ENCODE measurements at regions not wholly inside any gene's neighbourhood (a gene's known extent, or its start where the extent isn't known, plus 50 kb on each side); places are given as distances from the start of the nearest gene placed in this dataset.
"Not testable (repeated sequence)": the region's sequence is repeated elsewhere in the genome, so short reads cannot be mapped to it uniquely, and the experiment has no call there.

DNA sequence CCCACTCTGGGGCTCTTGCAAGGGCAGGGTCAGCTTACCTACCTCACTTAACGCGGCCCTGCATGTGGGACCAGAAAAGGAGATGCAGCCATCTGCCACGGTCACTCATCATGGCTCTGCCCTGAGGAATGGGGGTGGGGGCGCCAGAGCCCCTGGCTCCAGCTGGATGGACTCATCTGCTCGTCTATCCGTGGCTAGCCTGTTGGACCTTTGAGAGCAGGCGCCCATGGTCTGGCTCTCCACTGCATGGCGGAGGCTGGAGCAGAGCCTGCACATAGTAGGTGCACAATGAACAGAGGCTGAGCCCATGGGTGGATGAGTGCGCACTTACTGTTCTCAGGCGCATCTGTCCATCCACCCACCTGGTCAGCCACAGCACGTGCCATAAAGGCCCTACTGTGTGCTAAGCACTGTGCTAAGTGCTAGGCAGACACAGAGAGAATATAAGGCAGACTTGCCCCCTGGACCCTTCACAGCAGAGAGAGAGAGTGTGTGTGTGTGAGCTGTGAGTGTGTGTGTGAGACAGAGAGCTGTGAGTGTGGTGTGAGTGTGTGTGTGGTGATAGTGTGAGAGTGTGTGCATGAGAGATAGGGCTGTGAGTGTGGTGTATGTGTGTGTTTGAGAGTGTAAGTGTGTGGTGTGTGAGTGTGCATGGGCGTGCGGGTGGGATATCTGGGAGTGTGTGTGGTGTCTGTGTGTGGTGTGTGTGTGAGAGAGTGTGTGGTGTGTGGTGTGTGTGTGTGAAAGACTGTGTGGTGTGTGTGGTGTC lies 151.3 kb downstream of the TFCP2L1 start:
- ATAC-seq (no peak), DNase-seq (no peak)
- intact Hi-C loops (cut with DNase I) = no loop called here

DNA sequence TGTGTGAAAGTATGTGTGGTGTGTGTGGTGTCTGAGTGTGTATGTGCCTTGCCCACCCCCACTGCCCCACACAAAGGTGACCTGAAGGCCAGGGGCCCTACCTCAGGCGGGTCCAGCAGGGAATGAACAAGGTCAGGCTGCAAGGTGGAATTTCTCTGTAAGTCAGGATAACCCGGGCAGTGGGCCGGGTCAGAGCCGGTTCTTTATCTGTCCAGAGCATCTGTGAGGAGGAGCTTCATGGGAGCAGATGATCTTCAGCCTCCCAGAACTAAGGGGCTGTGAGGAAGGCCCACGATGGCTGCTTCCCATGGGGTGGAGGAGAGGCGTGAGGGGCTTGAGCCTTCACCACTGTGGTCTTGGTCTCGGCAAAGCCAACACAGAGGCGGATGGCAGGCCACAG lies 150.3 kb downstream of the TFCP2L1 start:
- intact Hi-C loops (cut with DNase I) = no loop called here
- DNase-seq (no peak), ATAC-seq (no peak)

DNA sequence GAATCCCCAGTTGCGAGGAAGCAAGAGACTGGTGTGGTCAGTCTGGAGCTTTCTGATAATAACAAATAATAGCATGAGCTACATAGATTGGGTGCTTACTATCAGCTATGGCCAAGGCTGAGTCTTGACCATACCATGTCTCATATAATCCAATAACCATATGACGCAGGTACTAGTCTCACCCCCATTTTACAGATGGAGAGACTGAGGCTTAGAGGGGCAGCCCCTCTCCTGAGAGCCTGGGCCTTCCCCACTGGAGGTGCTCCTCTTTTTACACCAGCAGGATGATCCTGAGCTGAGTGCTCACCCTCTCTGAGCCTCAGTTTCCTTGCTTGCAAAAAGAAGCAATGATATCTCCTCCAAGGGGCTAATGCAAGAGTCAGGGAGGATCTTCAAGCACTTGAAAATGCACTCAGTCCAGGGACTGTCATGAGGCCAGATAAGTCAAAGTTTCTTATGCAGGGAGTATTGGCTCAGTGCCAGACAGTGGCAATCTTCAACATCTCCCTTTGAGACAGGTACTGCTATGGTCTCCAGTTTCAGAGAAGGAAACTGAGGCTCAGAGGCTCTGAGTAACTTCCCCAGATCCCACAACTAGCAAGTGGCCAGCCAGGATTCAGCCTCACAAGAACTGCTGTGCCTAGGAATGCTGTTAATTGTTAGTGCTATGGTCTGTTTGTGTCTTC lies 149.7 kb downstream of the TFCP2L1 start:
- intact Hi-C loops (cut with DNase I) = no loop called here
- no peak for ATAC-seq
- DNase-seq = no peak

DNA sequence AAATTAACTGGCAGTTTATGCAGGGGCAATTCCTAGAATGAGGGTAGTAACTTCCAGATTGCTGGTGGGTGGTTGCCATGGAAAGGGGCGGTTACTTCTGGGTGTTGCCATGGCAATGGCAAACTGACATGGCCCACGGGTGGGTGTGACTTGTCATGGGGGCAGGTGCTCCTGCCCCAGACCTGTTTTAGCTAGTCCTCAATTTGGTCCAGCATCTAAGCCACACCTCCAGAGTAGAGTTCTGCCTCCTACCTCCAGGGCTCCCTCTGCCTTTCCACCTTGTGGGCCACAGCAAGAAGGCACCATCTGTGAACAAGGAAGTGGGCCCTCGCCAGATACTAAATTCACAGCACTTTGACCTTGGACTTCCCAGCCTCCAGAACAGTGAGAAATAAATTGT lies 148.7 kb downstream of the TFCP2L1 start:
- DNase-seq (no peak), ATAC-seq (no peak)
- intact Hi-C loops (cut with DNase I) = no loop called here

DNA sequence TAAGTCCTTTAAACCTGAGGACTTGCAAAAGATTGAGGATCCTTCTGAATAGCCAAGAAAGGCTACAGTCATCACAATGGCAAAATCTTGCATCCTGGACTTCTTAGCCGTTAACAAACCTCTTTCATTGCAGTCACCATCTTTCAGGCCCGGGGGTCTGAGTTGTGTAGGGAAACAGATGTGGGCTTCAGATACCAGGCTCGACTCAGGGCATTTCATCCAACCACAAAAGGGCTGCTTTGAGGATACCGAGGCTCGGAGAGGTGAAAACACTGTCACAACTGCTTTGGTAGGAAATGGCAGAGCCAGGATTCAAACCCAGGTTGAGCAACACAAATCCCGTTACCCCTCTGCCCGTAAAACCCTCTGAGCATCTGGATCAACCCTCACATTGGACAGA lies 147.4 kb downstream of the TFCP2L1 start:
- intact Hi-C loops (cut with DNase I) = no loop called here
- DNase-seq (no peak), ATAC-seq (no peak)

DNA sequence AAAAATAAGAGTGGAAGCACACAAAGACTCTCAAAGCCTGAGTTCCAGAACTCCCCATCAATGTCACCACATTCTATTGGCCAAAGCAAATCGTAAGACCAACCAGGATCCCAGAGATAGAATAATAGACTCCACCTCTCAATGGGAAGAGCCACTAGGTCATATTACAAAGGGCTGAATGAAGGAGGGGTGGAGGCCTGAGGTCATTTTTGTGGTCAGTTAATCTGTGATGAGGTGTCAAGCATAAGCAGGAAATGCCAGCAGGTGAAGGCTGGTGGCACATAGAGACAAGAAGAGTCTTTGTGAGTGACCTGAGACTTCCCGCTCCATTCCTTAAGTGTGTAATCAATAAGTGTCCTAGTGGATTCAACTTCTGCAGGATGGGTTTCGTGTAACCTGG lies 144.3 kb downstream of the TFCP2L1 start:
- ATAC-seq (no peak), DNase-seq (no peak)
- intact Hi-C loops (cut with DNase I) = no loop called here

DNA sequence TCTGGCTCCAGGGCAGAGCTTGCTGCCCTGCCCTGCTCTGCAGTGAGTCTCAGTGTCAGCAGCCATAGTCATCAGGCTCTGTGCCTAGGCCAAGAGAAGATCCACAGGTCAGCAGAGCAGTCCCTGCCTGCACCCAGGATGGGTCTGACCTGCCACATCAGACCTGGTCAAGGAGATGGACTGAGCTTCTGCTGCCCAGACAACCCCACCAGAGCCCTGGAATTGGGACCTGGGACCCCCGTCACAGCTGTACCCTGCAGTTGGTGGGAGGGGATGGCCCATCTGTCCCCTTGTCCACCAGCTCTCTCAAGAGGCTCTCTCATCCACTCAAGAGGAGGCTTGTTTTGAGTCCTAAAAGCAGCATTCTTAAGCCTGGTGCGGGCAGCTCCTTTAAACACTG lies 142.6 kb downstream of the TFCP2L1 start:
- ATAC-seq (no peak), DNase-seq (no peak)
- intact Hi-C loops (cut with DNase I) = no loop called here

DNA sequence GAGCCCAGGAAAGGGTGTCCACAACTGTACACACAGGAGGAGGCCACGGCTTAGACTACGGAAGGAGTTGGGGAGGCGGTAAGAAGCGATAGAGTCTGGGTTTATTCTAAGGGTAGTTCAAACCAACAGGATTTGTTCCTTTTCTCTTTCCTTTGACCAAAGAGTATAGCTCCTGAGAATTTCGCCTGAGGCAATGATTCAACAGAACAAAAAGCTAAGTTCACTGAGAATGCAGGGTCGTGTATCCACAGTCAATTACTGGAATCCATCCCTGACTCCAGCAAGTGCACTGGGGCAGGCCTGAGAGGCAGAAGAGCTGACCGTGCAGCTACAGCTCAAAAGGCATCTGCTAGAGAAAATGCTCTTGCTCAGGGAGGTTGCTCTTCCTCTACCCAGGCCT lies 140.9 kb downstream of the TFCP2L1 start:
- DNase-seq (no peak), ATAC-seq (no peak)
- intact Hi-C loops (cut with DNase I) = no loop called here

DNA sequence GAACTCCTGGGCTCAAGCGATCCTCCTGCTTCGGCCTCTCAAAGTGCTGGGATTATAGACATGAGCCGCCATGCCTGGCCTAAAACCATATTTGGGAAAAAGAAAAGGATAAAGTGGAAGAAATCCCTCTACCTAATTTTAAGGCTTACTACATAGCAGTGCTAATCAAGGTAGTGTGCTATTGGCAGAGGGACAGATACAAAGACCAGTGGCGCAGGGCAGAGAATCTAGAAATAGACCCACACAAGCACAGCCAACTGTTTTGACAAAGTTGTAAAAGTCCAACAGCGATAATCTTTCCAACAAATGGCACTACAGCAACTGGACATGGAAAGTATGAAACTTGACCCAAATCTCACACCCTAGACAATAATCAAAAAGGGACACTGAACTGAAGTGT lies 138.4 kb downstream of the TFCP2L1 start:
- intact Hi-C loops (cut with DNase I) = no loop called here
- DNase-seq (no peak), ATAC-seq (no peak)

DNA sequence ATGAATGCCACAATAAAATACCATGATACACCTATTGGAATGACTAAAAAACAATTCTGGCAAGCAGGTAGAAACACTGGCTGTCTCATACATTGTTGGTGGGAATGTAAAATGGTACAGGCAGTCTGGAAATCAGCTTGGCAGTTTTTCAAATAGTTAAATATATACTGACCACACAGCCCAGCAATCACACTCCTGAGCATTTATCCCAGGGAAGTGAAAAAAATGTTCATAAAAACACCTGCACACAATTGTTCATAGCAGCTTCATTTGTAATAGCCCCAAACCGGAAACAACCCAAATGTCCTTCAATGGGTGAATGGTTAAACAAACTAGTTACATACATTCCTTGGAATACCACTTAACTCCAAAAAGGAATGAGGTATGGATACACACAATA lies 137.2 kb downstream of the TFCP2L1 start:
- ATAC-seq = no peak
- no peak for DNase-seq
- intact Hi-C loops (cut with DNase I) = no loop called here

DNA sequence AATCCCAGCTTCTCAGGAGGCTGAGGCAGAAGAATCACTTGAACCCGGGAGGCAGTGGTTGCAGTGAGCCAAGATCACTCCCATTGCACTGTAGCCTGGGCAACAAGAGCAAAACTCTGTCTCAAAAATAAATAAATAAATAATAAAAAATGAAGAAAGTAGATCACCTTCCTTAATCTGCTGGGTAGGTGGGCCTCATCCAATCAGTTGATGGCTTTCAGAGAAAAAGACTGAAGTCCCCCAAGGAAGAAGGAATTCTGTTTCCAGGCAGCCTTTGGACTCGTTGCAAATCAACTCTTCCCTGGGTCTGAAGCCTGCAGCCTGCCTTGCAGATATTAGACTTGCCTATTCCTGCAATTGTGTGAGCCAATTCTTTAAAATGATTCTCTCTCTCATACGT lies 136.5 kb downstream of the TFCP2L1 start:
- intact Hi-C loops (cut with DNase I) = no loop called here
- DNase-seq = no peak
- ATAC-seq = no peak

DNA sequence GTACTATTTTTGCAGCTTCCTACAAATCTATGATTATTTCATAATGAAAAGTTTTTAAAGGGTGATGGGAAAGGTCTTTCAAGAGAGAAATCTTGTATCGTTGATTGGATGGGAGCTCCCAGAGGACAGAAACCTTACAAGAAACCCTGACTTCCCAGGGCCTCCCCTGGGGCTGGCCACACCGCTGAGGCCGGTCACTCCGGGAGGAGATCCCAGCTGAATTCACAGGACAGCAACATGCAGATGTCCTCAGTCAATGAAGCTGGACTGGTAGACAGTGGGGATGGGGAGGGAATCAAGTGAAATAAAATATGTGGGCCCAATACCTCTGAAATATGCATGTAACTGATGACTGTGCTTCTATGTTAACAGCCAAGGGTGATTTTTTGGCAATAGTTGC lies 135.6 kb downstream of the TFCP2L1 start:
- intact Hi-C loops (cut with DNase I) = no loop called here
- no peak for DNase-seq
- ATAC-seq = peak; percentile 27 to 46

DNA sequence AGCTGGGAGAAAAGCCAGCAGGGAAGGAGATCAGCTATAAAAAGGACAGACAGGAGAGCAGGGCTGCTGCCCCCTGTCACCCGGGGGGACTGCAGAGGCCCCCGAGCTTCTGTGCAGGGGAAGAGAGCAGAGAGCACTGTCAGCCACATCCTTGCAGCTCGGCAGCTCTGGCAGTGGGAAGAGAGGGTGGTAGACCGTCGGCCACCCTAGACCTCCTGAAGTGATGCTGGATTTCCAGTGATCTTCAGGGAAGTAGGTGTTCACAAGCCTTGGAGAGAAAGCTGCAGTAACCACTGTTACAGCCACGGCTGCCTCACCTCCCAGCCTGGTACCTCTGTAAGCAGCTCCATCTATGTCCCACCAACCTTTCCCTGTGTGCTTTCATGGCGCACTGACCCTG lies 134.9 kb downstream of the TFCP2L1 start:
- ATAC-seq (no peak), DNase-seq (no peak)
- intact Hi-C loops (cut with DNase I) = no loop called here

DNA sequence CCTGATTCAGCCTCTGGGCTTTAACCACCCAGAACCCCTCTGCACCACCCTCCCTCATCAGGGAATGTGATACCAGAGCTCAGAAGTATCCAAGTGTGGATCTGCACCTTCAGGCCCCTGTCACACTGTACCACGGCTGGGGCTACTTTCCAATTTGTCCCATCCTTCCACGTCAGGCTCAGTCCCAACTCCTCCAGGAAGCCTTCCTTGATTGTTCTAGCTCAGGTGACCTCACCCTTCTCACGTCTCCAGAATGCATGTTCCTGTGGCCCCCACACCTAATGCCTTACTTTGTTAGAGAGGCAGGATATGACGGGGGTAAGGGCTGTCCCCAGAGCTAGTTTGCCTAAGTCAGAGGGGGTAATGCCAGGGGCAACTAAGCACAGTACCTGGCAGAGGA lies 134.3 kb downstream of the TFCP2L1 start:
- DNase-seq (no peak), ATAC-seq (no peak)
- intact Hi-C loops (cut with DNase I) = no loop called here

DNA sequence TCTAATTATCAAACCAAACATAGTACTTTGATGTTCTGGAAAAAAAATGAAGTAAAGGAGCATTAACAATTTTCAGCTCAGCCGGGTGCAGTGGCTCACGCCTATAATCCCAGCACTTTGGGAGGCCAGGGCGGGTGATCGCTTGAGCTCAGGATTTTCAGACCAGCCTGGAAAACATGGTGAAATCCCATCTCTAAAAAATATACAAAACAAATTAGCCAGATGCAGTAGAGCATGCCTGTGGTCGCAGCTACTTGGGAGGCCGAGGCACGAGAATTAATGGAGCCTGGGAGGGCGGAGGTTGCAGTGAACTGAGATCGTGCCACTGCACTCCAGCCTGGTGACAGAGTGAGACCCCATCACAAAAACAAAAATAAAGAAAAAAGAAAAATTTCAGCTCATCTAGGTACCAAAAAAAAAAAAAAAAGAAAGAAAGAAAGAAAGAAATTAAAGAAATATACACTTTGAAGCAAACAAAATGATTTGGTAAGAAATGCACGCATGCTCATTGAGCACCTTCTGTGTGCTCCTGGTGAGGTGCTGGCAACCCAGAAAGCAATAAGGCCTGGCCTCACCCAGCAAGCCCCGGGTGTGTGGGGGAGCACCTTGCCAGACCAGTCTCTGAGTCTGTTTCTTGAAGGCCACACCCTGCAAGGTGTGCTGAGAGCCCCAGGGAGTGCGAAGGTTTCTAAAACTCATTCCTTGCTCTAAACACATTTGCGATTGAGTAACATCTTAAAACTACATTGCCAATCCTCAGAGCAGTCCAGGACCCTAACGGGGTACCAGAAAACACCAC lies 133.5 kb downstream of the TFCP2L1 start:
- DNase-seq (no peak), ATAC-seq (no peak)
- intact Hi-C loops (cut with DNase I) = no loop called here

DNA sequence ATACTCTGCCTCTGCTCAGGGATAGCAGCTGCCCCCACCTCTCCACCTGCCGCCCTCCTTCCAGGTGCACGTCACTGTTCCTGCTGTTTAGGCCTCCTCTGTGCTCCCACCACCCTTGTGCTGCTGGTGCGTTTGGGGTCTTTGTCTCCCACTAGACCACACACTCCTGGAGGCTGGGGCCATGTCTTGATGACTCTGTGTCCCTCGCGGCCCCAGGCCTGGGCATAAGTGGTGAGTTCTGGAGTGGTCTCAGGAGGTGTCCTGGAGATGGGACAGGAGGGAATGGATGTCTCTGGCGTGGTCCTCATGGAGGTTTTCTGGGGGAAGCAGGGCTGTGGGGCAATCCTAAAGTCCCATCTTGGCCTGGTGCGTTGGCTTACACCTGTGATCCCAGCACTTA lies 132.1 kb downstream of the TFCP2L1 start:
- intact Hi-C loops (cut with DNase I) = no loop called here
- ATAC-seq (no peak), DNase-seq (no peak)

DNA sequence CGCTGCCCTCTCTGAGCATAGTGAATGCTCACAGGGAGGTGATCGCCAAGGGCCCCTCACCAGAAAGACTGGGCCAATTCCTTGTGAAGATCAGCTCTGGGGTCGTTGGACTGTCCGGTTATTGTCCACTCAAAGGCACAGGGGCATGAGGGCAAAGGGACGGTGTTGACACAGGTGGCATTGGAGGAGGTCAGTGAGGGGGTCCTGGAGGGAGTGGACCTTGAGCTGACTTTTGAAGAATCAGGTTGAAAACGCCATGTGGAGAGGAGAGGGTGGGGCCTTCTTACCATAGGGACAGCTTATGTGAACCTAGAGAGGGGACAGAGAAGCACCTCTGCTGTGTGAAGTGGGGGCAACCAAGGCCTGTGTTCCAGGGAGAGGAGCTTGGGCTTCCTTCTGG lies 131.5 kb downstream of the TFCP2L1 start:
- DNase-seq = no peak
- no peak for ATAC-seq
- intact Hi-C loops (cut with DNase I) = no loop called here

DNA sequence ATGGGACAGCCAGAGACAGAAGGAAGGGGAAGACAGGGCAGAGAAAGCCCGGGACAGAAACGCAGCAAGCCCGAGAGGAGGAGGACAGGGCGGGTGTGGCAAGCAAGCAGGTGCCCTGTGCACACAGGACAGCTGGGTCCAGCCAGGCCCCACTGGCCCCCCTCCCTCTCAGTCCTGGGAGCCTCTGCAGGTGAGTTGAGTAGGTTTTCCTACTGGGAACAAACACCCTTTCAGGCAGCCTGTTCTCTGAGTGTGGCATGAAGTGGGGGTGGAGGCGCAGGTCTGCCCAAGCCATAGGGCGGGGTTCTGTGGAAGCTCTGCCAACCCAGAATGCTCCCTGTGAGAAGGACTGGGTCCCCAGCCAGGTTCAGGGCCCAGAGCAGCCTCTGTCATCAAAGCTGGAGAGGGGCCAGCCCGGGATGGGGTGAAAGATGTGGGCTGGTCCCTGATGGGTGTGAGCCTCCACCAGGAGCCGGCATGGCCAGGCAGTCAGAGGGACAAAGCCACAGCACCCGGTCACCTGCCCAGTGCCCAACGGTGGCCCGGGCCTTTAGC lies 129.4 kb downstream of the TFCP2L1 start:
- DNase-seq (no peak), ATAC-seq (no peak)
- intact Hi-C loops (cut with DNase I) = no loop called here

DNA sequence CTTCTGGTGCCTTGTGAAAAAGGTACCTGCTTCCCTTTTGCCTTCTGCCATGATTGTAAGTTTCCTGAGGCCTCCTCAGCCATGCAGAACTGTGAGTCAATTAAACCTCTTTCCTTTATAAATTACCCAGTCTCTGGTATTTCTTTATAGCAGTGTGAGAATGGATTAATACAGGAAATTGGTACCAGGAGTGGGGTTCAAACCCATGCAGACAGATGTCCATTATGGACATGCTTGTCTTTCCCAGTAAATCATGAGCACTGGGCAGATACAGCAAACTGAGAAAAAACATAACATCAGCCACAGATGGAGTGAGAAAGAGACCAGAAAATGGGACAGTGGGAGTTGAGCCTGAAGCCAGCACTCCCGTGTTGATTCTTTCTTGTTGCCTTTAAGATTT lies 127.5 kb downstream of the TFCP2L1 start:
- intact Hi-C loops (cut with DNase I); ATAC-seq; DNase-seq: not testable (repeated sequence)

All from left cardiac atrium (tissue), 4 donors.